ENCODE measurements at regions not wholly inside any gene's neighbourhood (a gene's known extent, or its start where the extent isn't known, plus 50 kb on each side); places are given as distances from the start of the nearest gene placed in this dataset.
"Not testable (repeated sequence)": the region's sequence is repeated elsewhere in the genome, so short reads cannot be mapped to it uniquely, and the experiment has no call there.

DNA sequence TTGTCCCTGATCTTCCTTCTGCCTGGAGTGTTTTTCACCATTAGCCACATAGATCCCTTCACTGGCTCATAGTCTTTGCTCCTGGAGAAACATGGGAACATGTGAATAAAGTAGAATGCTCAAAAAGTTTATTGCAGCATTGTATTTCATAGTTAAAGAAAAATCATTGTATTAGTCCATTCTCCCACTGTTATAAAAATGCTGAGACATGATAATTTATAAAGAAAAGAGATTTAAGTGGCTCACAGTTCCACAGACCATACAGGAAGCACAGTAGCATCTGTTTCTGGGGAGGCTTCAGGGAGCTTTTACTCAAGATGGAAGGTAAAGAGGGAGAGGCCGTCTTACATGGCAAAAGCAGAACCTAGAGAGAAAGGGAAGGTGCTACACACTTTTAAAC lies 238.3 kb upstream of the OR4E1 start:
- DNase-seq (ENCODE audit: low read depth in 2 of 2) = no peak

DNA sequence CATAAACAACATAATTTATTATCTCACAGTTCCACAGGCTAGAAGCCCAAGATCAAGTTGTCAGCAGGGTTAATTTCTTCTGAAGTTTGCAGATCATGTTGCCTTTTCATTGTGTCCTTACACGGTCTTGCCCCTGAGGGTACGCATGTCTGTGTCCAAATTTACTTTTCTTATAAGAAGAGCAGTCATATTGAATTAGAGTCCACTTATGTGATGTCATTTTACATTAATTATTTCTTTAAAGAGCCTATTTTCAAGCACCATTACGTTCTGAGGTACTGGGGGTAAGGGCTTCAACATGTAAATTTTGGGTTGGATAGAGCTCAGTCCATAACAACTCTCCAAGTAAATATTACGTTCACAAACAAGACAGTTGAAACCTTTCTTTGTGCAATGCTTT lies 236.6 kb upstream of the OR4E1 start:
- no peak for DNase-seq (ENCODE audit: low read depth in 2 of 2)

DNA sequence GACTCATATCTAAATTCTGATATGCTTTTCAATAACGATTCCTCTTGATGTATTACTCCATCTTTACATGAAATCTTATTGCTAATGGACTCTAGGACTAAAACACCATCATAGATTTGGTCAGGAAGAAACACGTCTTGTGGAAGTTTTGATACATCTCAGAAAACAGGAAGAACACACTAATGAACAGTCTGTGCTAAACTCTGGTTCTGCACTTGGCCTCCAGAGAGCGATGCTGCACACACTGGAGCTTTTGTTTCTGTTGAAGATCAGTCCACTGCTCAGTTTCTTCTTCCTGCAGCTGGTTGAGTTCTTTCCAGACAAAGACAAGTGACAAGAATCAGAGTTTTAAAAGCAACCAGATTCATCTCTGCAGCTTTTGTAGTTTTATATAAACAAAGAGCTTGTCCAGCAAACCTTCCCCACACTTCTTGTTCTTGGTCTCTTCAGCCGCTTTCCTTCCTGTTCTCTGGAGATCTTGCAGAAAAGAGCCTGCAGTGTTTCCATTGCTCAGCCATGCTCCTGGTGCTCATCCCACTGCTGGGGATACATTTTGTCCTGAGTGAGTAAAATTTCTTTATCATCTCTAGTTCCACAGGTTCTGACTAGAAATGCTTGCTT lies 229.1 kb upstream of the OR4E1 start:
- no peak for DNase-seq (ENCODE audit: low read depth in 2 of 2)

DNA sequence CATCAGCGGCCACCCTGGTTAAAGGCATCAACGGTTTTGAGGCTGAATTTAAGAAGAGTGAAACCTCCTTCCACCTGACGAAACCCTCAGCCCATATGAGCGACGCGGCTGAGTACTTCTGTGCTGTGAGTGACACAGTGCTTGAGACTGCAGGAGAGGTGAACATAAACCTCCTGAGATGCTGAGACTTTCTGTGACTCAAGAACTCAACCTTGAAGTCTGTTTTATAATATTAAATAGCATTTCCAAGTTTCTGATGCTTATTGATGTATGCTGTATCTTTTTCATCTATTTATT lies 221.2 kb upstream of the OR4E1 start:
- DNase-seq (ENCODE audit: low read depth in 2 of 2) = not testable (repeated sequence)

DNA sequence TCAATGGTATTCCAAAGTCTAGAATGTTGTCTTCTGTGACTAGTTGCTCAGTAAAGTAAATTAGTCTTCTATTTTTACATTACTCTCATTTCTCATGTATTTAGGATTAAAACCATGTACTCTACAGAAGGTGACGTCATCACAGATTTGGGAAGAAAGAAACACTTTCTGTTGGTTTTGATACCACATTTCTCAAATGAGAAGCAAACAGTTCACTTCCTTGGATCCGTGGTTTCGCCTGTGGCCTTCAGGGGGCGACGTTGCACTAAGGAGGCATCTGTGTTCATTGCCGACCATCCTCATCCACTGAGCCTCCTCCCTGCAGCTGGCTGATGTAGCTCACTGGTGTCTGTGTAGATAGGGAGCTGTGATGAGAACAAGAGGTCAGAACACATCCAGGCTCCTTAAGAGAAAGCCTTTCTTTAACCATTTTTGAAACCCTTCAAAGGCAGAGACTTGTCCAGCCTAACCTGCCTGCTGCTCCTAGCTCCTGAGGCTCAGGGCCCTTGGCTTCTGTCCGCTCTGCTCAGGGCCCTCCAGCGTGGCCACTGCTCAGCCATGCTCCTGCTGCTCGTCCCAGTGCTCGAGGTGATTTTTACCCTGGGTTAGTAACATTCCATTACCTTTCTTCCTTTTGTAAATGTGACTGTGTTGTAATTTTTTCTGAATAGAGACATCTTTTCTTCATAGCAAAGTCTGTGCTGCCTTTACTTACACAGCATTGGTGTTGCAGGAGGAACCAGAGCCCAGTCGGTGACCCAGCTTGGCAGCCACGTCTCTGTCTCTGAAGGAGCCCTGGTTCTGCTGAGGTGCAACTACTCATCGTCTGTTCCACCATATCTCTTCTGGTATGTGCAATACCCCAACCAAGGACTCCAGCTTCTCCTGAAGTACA lies 220.6 kb upstream of the OR4E1 start:
- DNase-seq (ENCODE audit: low read depth in 2 of 2) = peak; percentile 33 to 36

DNA sequence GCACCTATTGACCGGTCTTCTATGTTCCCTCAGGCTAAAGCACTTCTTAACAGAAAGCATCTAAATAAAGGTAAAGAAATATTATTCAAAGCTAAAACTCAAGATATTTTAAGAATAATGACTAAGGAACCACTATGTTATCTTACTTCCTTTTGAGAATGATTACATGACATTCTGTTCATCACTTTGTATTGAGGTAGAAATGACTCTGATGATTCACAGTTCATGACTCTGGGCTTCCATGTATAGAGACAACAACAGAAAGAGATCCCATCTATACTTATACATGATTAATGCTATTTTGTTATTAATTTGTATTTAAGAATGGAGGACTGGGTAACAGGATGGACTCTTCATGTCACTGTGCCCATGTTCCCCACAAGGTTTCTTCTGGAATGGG lies 218.3 kb upstream of the OR4E1 start:
- DNase-seq (ENCODE audit: low read depth in 2 of 2) = no peak

DNA sequence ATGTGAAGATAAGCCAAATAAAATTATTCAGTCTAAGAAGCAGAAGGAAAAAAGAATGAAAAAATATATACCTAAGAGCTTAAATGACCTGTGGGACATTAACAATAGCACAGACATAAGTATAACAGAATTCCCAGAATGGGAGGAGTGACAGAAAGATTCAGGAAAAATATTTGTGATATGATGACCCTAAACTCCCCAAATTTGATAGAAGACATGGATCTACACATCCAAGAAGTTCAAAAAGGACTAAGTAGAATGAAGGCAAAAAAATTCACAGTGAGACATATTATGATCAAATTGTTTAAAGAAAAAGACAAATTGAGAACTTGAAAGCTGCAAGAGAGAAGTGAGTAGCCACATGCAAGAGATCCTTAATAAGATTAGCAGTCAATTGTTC lies 211.4 kb upstream of the OR4E1 start:
- no peak for DNase-seq (ENCODE audit: low read depth in 2 of 2)

DNA sequence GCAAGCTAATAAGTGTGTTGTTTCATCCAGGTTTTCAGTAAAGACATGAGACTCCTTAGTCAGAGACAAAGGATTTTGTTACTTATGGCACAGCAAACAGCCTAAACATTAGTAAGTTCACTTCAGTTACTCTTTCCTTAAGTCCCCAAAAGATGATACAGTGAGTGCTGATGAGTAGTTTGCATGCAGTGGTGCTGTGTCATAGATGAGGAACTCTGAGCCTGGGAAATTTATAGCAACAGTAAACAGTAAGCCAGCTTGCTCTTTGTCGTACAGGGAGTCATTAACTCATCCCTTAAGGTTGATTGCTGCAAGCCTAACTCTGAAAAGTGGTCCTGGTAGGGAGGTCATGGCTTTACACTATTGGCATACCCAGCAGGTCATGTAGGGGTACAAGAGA lies 208.6 kb upstream of the OR4E1 start:
- no peak for DNase-seq (ENCODE audit: low read depth in 2 of 2)

DNA sequence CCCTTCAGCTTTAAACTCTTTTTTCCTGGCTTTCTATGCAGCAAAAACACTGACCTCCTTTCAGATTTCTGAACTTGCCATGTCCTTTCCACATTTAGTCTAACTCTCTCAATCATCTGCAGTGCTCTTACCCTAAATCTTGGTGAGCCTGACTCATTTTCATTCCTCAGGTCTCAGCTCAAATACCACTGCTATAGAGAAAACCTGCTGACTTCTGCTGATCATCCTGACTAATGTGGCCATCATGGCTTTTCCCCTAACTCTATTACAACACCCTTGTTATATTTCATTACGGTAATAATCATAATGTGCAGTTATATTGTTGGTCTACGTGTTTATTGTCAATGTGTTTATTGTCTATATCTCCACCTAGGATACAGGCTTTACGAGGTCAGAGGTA lies 207.3 kb upstream of the OR4E1 start:
- no peak for DNase-seq (ENCODE audit: low read depth in 2 of 2)

DNA sequence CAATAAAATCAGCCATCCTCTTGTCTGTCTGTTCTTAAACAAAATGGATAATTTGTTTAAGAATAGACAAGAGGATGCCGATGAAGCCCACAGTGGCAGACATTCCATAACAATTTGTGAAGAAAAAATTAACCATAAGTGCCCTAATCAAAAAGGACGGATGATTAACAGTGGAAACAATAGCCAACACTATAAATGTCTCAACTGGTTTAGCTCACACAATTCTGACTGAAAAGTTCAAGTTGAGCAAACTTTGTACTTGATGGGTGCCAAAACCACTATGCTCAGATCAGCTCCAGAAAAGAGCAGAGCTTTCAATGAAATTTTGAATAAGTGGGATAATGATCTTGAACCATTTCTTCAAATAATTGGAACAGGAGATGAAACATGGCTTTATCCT lies 202.2 kb upstream of the OR4E1 start:
- DNase-seq (ENCODE audit: low read depth in 2 of 2) = no peak

DNA sequence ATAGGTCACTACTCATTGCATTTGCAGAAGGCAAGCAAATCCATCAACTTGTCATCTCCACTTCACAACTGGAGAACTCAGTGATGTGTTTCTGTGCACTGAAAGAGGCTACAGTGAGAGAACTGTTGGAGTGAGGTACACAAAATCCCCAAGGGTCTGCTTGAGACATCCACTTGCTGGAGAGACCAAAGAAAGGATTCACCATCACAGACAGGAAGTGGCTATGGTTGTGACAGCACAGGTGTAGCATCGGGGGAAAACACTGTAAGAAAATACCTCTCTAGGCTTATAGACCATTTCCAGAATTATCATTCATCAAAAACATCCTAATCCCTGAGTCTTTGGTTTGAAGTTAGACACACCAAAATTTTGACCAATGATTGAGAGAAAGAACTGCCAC lies 201.3 kb upstream of the OR4E1 start:
- no peak for DNase-seq (ENCODE audit: low read depth in 2 of 2)

DNA sequence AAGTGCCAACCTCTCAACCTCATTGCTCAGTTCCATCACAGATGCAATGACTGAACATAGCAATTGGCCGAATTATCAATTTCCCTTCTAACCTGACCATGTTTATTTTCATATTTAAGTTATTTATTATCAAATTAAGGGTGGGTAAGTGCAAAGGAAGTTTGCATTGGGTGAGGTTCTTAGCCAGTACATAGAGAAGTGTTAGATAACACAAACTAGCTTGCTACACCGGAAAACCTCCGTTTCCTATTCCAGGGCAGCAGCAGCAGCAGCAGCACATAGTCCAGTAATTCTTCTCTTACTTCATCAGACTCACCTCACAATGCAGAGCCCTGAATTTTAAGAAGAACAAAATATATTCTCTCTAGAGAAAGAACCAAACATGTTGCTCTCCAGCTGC lies 200.5 kb upstream of the OR4E1 start:
- no peak for DNase-seq (ENCODE audit: low read depth in 2 of 2)

DNA sequence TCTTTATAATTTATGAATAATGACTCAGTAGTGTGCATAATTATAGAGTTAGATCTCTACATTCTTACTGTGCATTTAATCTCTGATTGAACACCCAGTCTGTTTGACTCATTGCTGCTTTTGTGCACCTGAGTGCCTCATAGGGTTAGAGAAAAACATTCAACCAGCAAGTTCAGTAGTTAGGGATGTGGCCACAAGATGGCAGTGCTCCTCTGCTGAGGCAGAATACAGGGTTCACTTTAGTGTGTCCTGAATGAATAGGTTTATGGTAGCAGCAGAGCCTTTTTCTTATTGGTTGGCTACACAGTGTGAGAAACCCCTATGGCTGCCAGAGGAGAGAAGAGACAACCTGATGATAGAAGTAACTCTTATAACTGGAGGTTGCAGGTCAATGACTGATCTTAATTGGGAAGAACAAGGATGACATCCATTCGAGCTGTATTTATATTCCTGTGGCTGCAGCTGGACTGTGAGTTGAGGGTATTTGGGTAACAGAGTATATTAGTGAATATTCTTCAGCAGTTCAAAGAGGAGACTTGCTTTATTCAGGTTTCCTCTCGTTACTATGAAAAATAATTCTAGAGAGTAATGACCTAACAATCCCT lies 194.9 kb upstream of the OR4E1 start:
- DNase-seq (ENCODE audit: low read depth in 2 of 2) = peak; percentile 71 to 78

DNA sequence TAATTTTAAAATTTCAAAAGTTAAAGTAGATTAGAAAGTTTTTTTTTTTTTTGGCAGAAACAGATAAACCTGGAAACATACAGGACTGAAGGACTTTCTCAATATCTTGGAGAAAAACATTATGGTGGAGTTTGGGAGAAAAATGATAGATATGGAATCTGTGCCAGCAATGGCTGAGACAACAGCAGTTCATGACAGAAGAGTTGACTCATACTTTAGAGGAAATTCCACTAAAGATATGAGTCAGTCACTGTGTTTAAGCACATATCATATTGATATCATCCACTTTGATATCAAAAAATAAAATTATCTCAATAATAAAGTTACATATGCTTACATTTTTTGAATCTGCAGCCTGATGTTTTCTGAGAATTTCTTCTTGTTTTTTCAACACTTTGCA lies 193.9 kb upstream of the OR4E1 start:
- no peak for DNase-seq (ENCODE audit: low read depth in 2 of 2)

DNA sequence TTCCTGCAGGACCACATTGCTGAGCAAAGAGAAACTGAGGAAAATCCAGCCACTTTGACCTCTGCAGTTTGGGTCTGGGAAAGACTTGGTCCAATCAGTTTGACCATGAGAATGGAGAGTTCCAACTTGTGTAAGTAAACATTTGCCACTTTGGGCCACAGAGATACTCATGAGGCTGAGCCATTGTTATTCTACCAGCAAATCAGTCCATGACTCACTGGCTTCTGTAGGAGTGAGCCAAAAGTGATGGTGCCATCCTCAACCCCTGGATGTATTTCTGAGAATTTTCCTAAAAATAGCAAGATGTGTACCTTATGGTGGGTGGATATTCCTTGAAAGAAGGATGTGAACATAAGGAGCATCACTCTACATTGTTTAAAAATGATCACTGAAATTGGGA lies 192.9 kb upstream of the OR4E1 start:
- DNase-seq (ENCODE audit: low read depth in 2 of 2) = no peak

DNA sequence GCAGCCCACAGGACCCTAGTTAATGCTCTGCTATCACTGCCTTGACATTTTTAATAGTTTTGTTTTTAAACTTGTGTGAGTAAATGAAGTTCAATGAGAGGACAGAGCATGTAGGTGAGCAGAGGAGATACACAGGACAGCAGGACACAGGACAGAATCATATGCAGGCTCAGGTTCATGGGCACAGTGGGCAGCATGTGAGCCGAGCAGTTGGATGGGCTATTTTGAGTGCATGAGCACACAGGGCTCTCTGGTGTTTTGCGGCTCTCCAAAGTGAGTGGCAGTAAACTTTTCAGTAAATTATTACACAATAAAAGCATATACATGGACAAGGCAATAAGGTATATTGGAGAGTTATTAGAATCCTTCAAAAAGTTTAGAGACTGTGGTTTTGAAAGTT lies 189.7 kb upstream of the OR4E1 start:
- DNase-seq (ENCODE audit: low read depth in 2 of 2) = no peak

DNA sequence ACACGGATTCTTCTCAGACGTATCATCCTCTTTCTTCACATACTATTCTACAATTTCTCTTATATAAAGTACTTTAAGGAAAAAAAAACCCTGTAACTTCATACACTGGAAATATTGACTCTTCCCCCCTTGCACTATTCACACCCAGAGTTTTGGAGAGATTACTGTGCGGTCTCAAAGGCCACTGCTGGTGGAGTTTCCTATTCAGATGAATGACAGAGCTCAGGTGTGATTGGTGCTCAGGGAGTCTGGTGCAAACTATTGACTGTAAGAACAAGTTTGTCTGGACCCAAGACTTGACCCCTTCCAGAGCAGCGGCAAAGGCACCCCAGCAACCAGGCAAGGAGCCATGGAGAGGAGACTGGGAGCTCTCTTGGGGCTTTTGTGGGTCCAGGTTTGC lies 187.5 kb upstream of the OR4E1 start:
- no peak for DNase-seq (ENCODE audit: low read depth in 2 of 2)

DNA sequence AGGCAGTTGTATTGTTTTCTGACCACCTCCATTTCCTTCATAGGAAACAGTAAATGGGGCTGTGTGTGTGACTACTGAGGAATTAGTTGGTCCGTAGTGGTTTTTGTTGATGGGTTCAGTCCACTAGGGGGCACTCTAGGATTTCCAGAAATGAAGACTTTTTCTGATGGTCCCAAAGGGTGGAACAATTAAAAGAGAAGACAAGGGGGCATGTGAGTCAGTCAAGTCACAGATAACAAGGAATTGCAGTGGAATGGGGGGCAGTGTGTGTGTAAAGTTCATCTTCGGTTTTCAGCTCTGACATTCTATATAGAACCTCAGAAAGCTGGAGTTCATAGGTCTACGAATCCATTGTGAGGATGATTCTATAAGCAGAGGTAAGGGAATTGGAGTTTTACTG lies 186.6 kb upstream of the OR4E1 start:
- DNase-seq (ENCODE audit: low read depth in 2 of 2) = peak in 1 of 2 donors; percentile 30

DNA sequence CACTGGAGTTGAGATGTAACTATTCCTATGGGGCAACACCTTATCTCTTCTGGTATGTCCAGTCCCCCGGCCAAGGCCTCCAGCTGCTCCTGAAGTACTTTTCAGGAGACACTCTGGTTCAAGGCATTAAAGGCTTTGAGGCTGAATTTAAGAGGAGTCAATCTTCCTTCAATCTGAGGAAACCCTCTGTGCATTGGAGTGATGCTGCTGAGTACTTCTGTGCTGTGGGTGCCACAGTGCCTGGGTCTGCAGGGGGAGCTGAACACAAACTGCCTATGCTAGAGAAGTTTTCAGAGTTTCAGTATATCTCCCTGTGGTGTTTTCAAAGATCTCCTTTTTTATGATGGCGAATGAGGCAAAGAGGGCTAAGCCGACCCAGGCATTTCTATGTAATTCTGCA lies 179.2 kb upstream of the OR4E1 start:
- no peak for DNase-seq (ENCODE audit: low read depth in 2 of 2)

DNA sequence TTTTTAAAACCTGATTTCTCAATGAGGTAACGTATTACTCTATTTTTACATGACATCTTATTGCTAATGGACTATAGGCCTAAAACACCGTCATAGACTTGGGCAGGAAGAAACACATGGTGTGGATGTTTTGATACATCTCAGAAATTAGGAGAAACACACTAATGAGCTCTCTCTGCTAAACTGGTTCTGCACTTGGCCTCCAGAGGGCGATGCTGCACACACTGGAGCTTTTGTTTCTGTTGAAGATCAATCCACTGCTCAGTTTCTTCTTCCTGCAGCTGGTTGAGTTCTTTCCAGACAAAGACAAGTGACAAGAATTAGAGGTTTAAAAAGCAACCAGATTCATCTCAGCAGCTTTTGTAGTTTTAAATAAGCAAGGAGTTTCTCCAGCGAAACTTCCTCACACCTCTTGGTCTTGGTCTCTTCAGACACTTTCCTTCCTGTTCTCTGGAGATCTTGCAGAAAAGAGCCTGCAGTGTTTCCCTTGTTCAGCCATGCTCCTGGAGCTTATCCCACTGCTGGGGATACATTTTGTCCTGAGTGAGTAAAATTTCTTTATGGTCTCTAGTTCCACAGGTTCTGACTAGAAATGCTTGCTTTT lies 178.5 kb upstream of the OR4E1 start:
- peak; percentile 46 to 60 for DNase-seq (ENCODE audit: low read depth in 2 of 2)

DNA sequence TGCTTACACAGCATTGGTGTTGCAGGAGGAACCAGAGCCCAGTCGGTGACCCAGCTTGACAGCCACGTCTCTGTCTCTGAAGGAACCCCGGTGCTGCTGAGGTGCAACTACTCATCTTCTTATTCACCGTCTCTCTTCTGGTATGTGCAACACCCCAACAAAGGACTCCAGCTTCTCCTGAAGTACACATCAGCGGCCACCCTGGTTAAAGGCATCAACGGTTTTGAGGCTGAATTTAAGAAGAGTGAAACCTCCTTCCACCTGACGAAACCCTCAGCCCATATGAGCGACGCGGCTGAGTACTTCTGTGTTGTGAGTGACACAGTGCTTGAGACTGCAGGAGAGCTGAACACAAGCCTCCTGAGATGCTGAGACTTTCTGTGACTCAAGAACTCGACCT lies 173.3 kb upstream of the OR4E1 start:
- not testable (repeated sequence) for DNase-seq (ENCODE audit: low read depth in 2 of 2)

DNA sequence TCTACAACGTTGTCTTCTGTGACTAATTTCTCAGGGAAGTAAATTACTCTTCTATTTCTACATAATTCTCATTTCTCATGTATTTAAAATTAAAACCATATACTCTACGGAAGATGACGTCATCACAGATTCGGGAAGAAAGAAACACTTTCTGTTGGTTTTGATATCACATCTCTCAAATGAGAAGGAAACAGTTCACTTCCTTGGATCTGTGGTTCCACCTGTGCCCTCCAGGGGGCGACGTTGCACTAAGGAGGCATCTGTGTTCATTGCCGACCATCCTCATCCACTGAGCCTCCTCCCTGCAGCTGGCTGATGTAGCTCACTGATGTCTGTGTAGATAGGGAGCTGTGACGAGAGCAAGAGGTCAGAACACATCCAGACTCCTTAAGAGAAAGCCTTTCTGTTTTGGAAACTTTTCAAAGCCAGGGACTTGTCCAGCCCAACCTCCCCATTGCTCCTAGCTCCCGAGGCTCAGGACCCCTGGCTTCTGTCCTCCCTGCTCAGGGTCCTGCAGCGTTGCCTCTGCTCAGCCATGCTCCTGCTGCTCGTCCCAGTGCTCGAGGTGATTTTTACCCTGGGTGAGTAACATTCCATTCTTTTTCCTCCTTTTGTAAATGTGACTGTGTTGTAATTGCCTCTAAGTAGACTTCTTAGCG lies 172.7 kb upstream of the OR4E1 start:
- peak; percentile 60 to 64 for DNase-seq (ENCODE audit: low read depth in 2 of 2)

All from stimulated activated CD4-positive, alpha-beta T cell treated with anti-CD3 and anti-CD28 coated beads, Interleukin-15, amount 100 ng/mL, for 48 hours (primary cell).